H1 (cell line): ENCODE measurements at regions not wholly inside any gene's neighbourhood (a gene's known extent, or its start where the extent isn't known, plus 50 kb on each side); places are given as distances from the start of the nearest gene placed in this dataset.

Experiments used
- CTCF ChIA-PET: fragments of 300-600 bp; sonication (Branson Sonifier 250); formaldehyde crosslinking; loops from one replicate; lab custom pipeline; 2021; ENCODE audit not compliant: partially characterized antibody; lab: Charles Lee
- POLR2A ChIA-PET: fragments of 300-600 bp; sonication (Branson Sonifier 250); formaldehyde crosslinking; loops from one replicate; lab custom pipeline; 2021; ENCODE audit warnings: inconsistent platforms; ENCODE audit not compliant: partially characterized antibody; lab: Charles Lee
- DNase-seq, 2 experiments: peaks; one replicate each; pipeline versions ENCODE4 v3.0.0 to v3.0.0-alpha.2; 2010 to 2022; ENCODE audit warnings: low spot score in 2 of 2, low read depth in 1 of 2, mixed read lengths in 1 of 2
- FAIRE-seq: peaks from 2 replicates; lab custom pipeline; 2011; peaks lifted over from hg19 to GRCh38; lab: Jason Lieb, UNC
- H2AFZ ChIP-seq: 2 replicates; pipeline ENCODE4 v1.8.1; 2012; ENCODE audit warnings: low read length, inconsistent platforms
- H2AK5ac ChIP-seq: 2 replicates; pipeline ENCODE4 v1.6.1; 2013; ENCODE audit warnings: low read depth, low read length
- H2BK120ac ChIP-seq: replicated peaks from 2 replicates; pipeline ENCODE3; 2013; ENCODE audit warnings: low read depth, low read length, inconsistent platforms
- H2BK12ac ChIP-seq: 2 replicates; pipeline ENCODE4 v1.6.1; 2013; ENCODE audit warnings: low read depth, low read length
- H2BK15ac ChIP-seq: 2 replicates; pipeline ENCODE4 v1.6.1; 2013; ENCODE audit warnings: low read length
- H2BK20ac ChIP-seq: 2 replicates; pipeline ENCODE4 v1.6.1; 2013; ENCODE audit warnings: low read length
- H2BK5ac ChIP-seq: 2 replicates; pipeline ENCODE4 v1.6.1; 2013; ENCODE audit warnings: low read depth, low read length
- H3K14ac ChIP-seq: 2 replicates; pipeline ENCODE4 v1.6.1; 2013; ENCODE audit warnings: inconsistent platforms; ENCODE audit not compliant: insufficient read length
- H3K18ac ChIP-seq: 2 replicates; pipeline ENCODE4 v1.6.1; 2013; ENCODE audit warnings: low read length; ENCODE audit errors: extremely low read depth
- H3K23ac ChIP-seq: 2 replicates; pipeline ENCODE4 v1.6.1; 2013; ENCODE audit warnings: inconsistent platforms; ENCODE audit not compliant: insufficient read length
- H3K23me2 ChIP-seq: 2 replicates; pipeline ENCODE4 v1.6.1; 2013; ENCODE audit warnings: low read depth, low read length
- H3K27ac ChIP-seq: 2 replicates; pipeline ENCODE4 v1.6.1; 2011; ENCODE audit warnings: low read depth, low read length, inconsistent platforms
- H3K27me3 ChIP-seq, 4 experiments: replicated peaks in 1 of 4; 1 replicate in 1 of 4; 2 replicates in 3 of 4; pipeline versions ENCODE4 v1.6.1 to v1.8.1; 2011 to 2013; ENCODE audit warnings: low read length in 3 of 4, mild to moderate bottlenecking in 3 of 4, inconsistent platforms in 2 of 4, mixed read lengths in 2 of 4, moderate library complexity in 1 of 4; ENCODE audit not compliant: control insufficient read depth in 3 of 4, insufficient read depth in 3 of 4; ENCODE audit errors: extremely low read depth in 1 of 4
- H3K36me3 ChIP-seq, 4 experiments: 2 replicates each; pipeline versions ENCODE4 v1.6.1 to v1.8.1; 2011 to 2013; ENCODE audit warnings: mild to moderate bottlenecking in 4 of 4, low read length in 3 of 4, moderate library complexity in 2 of 4, control low read depth in 1 of 4, inconsistent platforms in 1 of 4; ENCODE audit not compliant: insufficient read depth in 4 of 4, control insufficient read depth in 2 of 4
- H3K4ac ChIP-seq: replicated peaks from 2 replicates; pipeline ENCODE3; 2013; ENCODE audit warnings: low read length, low read depth, mixed read lengths, inconsistent platforms; ENCODE audit not compliant: insufficient read length
- H3K4me1 ChIP-seq, 4 experiments: replicated peaks in 1 of 4; 1 replicate in 1 of 4; 2 replicates in 3 of 4; pipeline versions ENCODE4 v1.6.1 to v1.8.1; 2011 to 2013; ENCODE audit warnings: low read length in 3 of 4, inconsistent platforms in 2 of 4, mixed read lengths in 1 of 4; ENCODE audit not compliant: insufficient read depth in 4 of 4, control insufficient read depth in 3 of 4
- H3K4me2 ChIP-seq, 2 experiments: 2 replicates each; pipeline versions ENCODE4 v1.6.1 to v1.8.1; 2011 to 2013; ENCODE audit warnings: low read depth in 2 of 2, low read length in 2 of 2, control low read depth in 1 of 2, inconsistent platforms in 1 of 2, mild to moderate bottlenecking in 1 of 2; ENCODE audit not compliant: insufficient read depth in 1 of 2
- H3K4me3 ChIP-seq, 4 experiments: fragments of 200-600, 300-600 bp in 1 of 4; sonication (generic), shearing (Covaris generic), sonication (Bioruptor Twin) in 1 of 4; 2 replicates each; pipeline versions ENCODE4 v1.5.1 to v1.8.1; 2011 to 2016; ENCODE audit warnings: low read length in 4 of 4, low read depth in 3 of 4, control low read depth in 2 of 4, inconsistent platforms in 2 of 4, mild to moderate bottlenecking in 2 of 4, mixed read lengths in 1 of 4, moderate library complexity in 1 of 4; ENCODE audit not compliant: insufficient read depth in 2 of 4; ENCODE audit errors: extremely low read depth in 1 of 4
- H3K56ac ChIP-seq: replicated peaks from 2 replicates; pipeline ENCODE3; 2013; ENCODE audit warnings: low read depth, mild to moderate bottlenecking, mixed read lengths, low read length, inconsistent platforms; ENCODE audit not compliant: insufficient read length
- H3K79me1 ChIP-seq: 2 replicates; pipeline ENCODE4 v1.6.1; 2013; ENCODE audit warnings: low read depth, low read length, control low read depth
- H3K79me2 ChIP-seq, 2 experiments: 2 replicates each; pipeline versions ENCODE4 v1.6.1 to v1.8.1; 2012 to 2013; ENCODE audit warnings: low read length in 2 of 2, mild to moderate bottlenecking in 2 of 2, inconsistent platforms in 1 of 2; ENCODE audit not compliant: insufficient read depth in 2 of 2, control insufficient read depth in 1 of 2
- H3K9ac ChIP-seq, 4 experiments: replicated peaks in 1 of 4; 1 replicate in 1 of 4; 2 replicates in 3 of 4; pipeline versions ENCODE4 v1.6.1 to v1.8.1; 2011 to 2013; ENCODE audit warnings: low read depth in 3 of 4, low read length in 3 of 4, control low read depth in 2 of 4, mild to moderate bottlenecking in 2 of 4, moderate library complexity in 2 of 4, inconsistent platforms in 1 of 4; ENCODE audit errors: extremely low read depth in 1 of 4
- H3K9me3 ChIP-seq, 2 experiments: 2 replicates each; pipeline versions ENCODE4 v1.6.1 to v1.8.1; 2012 to 2013; ENCODE audit warnings: mild to moderate bottlenecking in 2 of 2, moderate library complexity in 2 of 2, control low read depth in 1 of 2, inconsistent platforms in 1 of 2, low read depth in 1 of 2, low read length in 1 of 2, mixed read lengths in 1 of 2; ENCODE audit not compliant: insufficient read depth in 2 of 2
- H4K20me1 ChIP-seq, 2 experiments: replicated peaks in 1 of 2; 2 replicates each; pipeline versions ENCODE3 to v1.8.1; 2011 to 2013; ENCODE audit warnings: inconsistent platforms in 2 of 2, low read length in 2 of 2, mild to moderate bottlenecking in 1 of 2; ENCODE audit not compliant: insufficient read depth in 2 of 2, control insufficient read depth in 1 of 2
- H4K5ac ChIP-seq: 2 replicates; pipeline ENCODE4 v1.6.1; 2013; ENCODE audit warnings: low read length, low read depth, mixed read lengths, inconsistent platforms; ENCODE audit not compliant: insufficient read length
- H4K8ac ChIP-seq: 2 replicates; pipeline ENCODE4 v1.8.0; 2013; ENCODE audit warnings: mild to moderate bottlenecking, moderate library complexity, low read length, inconsistent platforms; ENCODE audit not compliant: insufficient read depth; ENCODE audit errors: extremely low read depth
- H4K91ac ChIP-seq: replicated peaks from 2 replicates; pipeline ENCODE3; 2013; ENCODE audit warnings: low read length, mixed read lengths, inconsistent platforms; ENCODE audit not compliant: insufficient read length
- EGR1 ChIP-seq: IDR thresholded peaks from 2 replicates; pipeline ENCODE4 v1.6.1; 2011; ENCODE audit warnings: low read depth, low read length, borderline replicate concordance
- HDAC2 ChIP-seq, 2 experiments: fragments of 300-600 bp in 1 of 2; sonication (generic) in 1 of 2; IDR thresholded peaks; 2 replicates each; pipeline ENCODE4 v1.6.1; 2011 to 2012; ENCODE audit warnings: low read depth in 2 of 2, low read length in 2 of 2, mild to moderate bottlenecking in 2 of 2, moderate library complexity in 2 of 2, borderline replicate concordance in 1 of 2, inconsistent platforms in 1 of 2
- RAD21 ChIP-seq, 2 experiments: IDR thresholded peaks in 1 of 2; conservative IDR thresholded peaks in 1 of 2; 2 replicates each; pipeline ENCODE4 v1.6.1; 2011; ENCODE audit warnings: low read depth in 2 of 2, low read length in 2 of 2, improper control_type of control experiment in 1 of 2, inconsistent platforms in 1 of 2, mild to moderate bottlenecking in 1 of 2, moderate library complexity in 1 of 2
- RNF2 ChIP-seq: fragments of 200-900, 300-1000 bp; sonication (generic); IDR thresholded peaks from 2 replicates; pipeline ENCODE4 v1.7.1; 2016; ENCODE audit warnings: borderline replicate concordance, low read depth, mild to moderate bottlenecking, antibody characterized with exemption, low read length; ENCODE audit not compliant: poor library complexity, severe bottlenecking; ENCODE audit errors: missing control alignments
- TEAD4 ChIP-seq: IDR thresholded peaks from 2 replicates; pipeline ENCODE4 v1.6.1; 2012; ENCODE audit warnings: low read depth, low read length, inconsistent platforms, mixed read lengths
- WGBS, 2 experiments: shearing (Covaris generic) in 1 of 2; methylation state at CpG; one replicate each; pipeline versions ENCODE4 v1.1.6 to v1.1.7; 2013 to 2015; ENCODE audit warnings: low lambda C conversion rate in 2 of 2, mixed read lengths in 2 of 2, inconsistent platforms in 1 of 2, low coverage in 1 of 2, missing lambda C conversion rate in 1 of 2; ENCODE audit not compliant: insufficient replicate concordance in 2 of 2, insufficient coverage in 1 of 2, insufficient read length in 1 of 2; ENCODE audit errors: extremely low coverage in 1 of 2, missing lambda C conversion rate in 1 of 2; 5-methylcytosine and 5-hydroxymethylcytosine counted together

DNA sequence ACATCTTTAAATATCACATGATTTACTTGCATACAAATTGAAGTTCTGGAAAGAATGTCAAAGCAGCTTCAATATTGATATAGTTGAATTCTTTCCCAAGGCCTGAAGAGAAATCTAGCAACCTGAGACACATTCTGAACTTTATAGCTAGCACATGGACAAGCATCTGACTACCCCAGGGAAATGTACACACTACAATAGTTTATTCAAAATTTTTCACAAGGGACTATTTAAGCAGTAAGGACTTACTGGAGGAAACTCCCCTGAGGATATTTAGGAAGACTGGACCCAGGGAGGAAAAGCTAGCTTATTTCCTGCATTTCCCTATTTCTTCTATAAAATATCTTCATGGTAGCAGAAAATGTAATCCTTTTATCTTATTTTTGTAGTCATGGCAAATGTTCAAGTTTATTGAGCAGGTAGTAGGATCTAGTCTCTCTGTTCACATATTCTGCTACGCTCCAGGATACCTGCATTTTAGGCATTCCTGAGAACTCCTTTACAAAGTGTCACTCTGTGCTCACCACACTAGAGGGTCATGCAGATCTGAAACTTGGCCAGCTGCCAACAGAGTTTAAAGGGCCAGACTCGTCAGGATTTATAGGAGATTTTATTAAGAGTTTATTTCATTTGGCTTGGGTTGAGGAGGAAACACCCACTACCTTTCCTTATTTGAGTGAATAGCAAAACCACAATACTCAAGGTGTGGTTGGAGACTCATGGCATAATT lies 348.4 kb upstream of the FTMT start:
- H3K4me3 ChIP-seq, result no peak overlapping the region
- no peak overlapping the region for H3K56ac ChIP-seq
- no peak overlapping the region for H4K91ac ChIP-seq
- DNase-seq, result peak; percentile 31 to 51
- no peaks in the 10 kb centered on the region for H3K79me2 ChIP-seq
- 26% methylated on average over 2 of the region's 2 CpGs; no CpG with 5 or more reads in 1 of the 2 experiments for WGBS, 2 experiments
- no peaks in the 10 kb centered on the region for H3K79me1 ChIP-seq
- CTCF ChIA-PET, result no interaction called here
- H4K5ac ChIP-seq, result no peak overlapping the region
- no peak overlapping the region for H2BK120ac ChIP-seq
- no peak overlapping the region for H4K8ac ChIP-seq
- H3K9ac ChIP-seq, result no peak overlapping the region
- peaks cover 0 to 3% (median under 1%) of the 10 kb centered on the region in 4 experiments; a peak in 2 of 7 replicates for H3K4me1 ChIP-seq
- no peaks in the 10 kb centered on the region for H3K23me2 ChIP-seq
- no peak overlapping the region for H2BK15ac ChIP-seq
- TF ChIP-seq TEAD4, result peak; percentile 95
- TF ChIP-seq HDAC2 (IDR thresholded peaks at IDR 0.05; ENCODE audit: borderline replicate concordance in 1 of 2, low read depth in 2 of 2, low read length in 2 of 2), result no peak
- no peak for TF ChIP-seq EGR1
- no peak for TF ChIP-seq RNF2
- peak in 1 of 2 experiments; percentile 14; a peak in 1 of 4 replicates for TF ChIP-seq RAD21 (IDR thresholded peaks at IDR 0.05 in 1 of 2, conservative IDR thresholded peaks at IDR 0.05 in 1 of 2; ENCODE audit: low read depth in 2 of 2, low read length in 2 of 2)
- TF ChIP-seq, all 59 proteins: peak for 2
- Histone ChIP-seq H3K4ac (no peak overlapping the region), H3K9me3 (no peaks in the 10 kb centered on the region), H2BK20ac (no peak overlapping the region), H3K27me3 (no peaks in the 10 kb centered on the region), H2BK5ac (no peak overlapping the region), H4K20me1 (no peaks in the 10 kb centered on the region), H3K27ac (no peak overlapping the region), H2AK5ac (no peak overlapping the region), H3K4me2 (peak overlapping the region in 1 of 2 experiments; percentile 7; a peak in 2 of 4 replicates), H3K23ac (no peak overlapping the region), H3K18ac (no peak overlapping the region), H2AFZ (no peak overlapping the region), H3K36me3 (no peaks in the 10 kb centered on the region), H3K14ac (no peak overlapping the region), H2BK12ac (no peak overlapping the region)
- peak; percentile 48 for FAIRE-seq
- POLR2A ChIA-PET, result interaction anchor here (0.6 kb wide), 1 partner anchor 72 kb away, joined by 3 read pairs; no protein-coding TSS in a partner anchor
